CD8-positive, alpha-beta memory T cell (primary cell): ENCODE measurements at regions not wholly inside any gene's neighbourhood (a gene's known extent, or its start where the extent isn't known, plus 50 kb on each side); places are given as distances from the start of the nearest gene placed in this dataset.

Source experiments
- CTCF ChIA-PET: fragments of 350-600 bp; sonication (Branson Sonifier 250); formaldehyde crosslinking; loops from one replicate; lab custom pipeline; 2021; ENCODE audit warnings: antibody characterized with exemption; lab: Charles Lee
- POLR2A ChIA-PET: fragments of 350-600 bp; sonication (Branson Sonifier 250); formaldehyde crosslinking; loops from one replicate; lab custom pipeline; 2021; ENCODE audit warnings: antibody characterized with exemption; lab: Charles Lee
- DNase-seq, 5 donors: peaks; one replicate each; pipeline versions ENCODE4 v3.0.0 to v3.0.0-alpha.2; 2020 to 2022; ENCODE audit warnings: mixed read lengths in 1 of 5
- H3K27ac ChIP-seq: one replicate; pipeline ENCODE4 v1.7.0; 2013; ENCODE audit warnings: low read depth, mild to moderate bottlenecking, low read length, moderate library complexity
- H3K27me3 ChIP-seq: 2 replicates; pipeline ENCODE4 v1.7.0; 2013; ENCODE audit warnings: low read length, mild to moderate bottlenecking; ENCODE audit not compliant: insufficient read depth, poor library complexity, severe bottlenecking
- H3K36me3 ChIP-seq: 2 replicates; pipeline ENCODE4 v1.7.0; 2013; ENCODE audit warnings: mild to moderate bottlenecking, low read length, moderate library complexity; ENCODE audit not compliant: insufficient read depth
- H3K4me1 ChIP-seq: 2 replicates; pipeline ENCODE4 v1.7.0; 2013; ENCODE audit warnings: mild to moderate bottlenecking, low read length, moderate library complexity; ENCODE audit not compliant: insufficient read depth
- H3K4me3 ChIP-seq: 2 replicates; pipeline ENCODE4 v1.7.0; 2013; ENCODE audit warnings: mild to moderate bottlenecking, low read length
- H3K9me3 ChIP-seq: 2 replicates; pipeline ENCODE4 v1.7.0; 2013; ENCODE audit warnings: mild to moderate bottlenecking, low read length
- H3K27ac Mint-ChIP-seq, 8 donors: one replicate each; pipeline ENCODE4 v1.8.0; 2020 to 2021; ENCODE audit warnings: mixed read lengths in 8 of 8, mild to moderate bottlenecking in 6 of 8, inconsistent platforms in 3 of 8, moderate library complexity in 3 of 8
- H3K27me3 Mint-ChIP-seq, 2 donors: one replicate each; pipeline ENCODE4 v1.8.0; 2020 to 2021; ENCODE audit warnings: mixed read lengths in 2 of 2, mild to moderate bottlenecking in 1 of 2, moderate library complexity in 1 of 2
- H3K36me3 Mint-ChIP-seq, 3 donors: one replicate each; pipeline ENCODE4 v1.8.0; 2020 to 2021; ENCODE audit warnings: mixed read lengths in 3 of 3, inconsistent platforms in 1 of 3, mild to moderate bottlenecking in 1 of 3
- H3K4me1 Mint-ChIP-seq, 3 donors: one replicate each; pipeline ENCODE4 v1.8.0; 2020 to 2021; ENCODE audit warnings: mixed read lengths in 3 of 3, inconsistent platforms in 1 of 3, mild to moderate bottlenecking in 1 of 3
- H3K4me3 Mint-ChIP-seq, 7 donors: one replicate each; pipeline ENCODE4 v1.8.0; 2020 to 2021; ENCODE audit warnings: mixed read lengths in 7 of 7, mild to moderate bottlenecking in 6 of 7, moderate library complexity in 4 of 7, inconsistent platforms in 2 of 7
- H3K9me3 Mint-ChIP-seq, 5 donors: one replicate each; pipeline ENCODE4 v1.8.0; 2020 to 2022; ENCODE audit warnings: mixed read lengths in 5 of 5, mild to moderate bottlenecking in 3 of 5, moderate library complexity in 2 of 5, inconsistent platforms in 1 of 5

DNA sequence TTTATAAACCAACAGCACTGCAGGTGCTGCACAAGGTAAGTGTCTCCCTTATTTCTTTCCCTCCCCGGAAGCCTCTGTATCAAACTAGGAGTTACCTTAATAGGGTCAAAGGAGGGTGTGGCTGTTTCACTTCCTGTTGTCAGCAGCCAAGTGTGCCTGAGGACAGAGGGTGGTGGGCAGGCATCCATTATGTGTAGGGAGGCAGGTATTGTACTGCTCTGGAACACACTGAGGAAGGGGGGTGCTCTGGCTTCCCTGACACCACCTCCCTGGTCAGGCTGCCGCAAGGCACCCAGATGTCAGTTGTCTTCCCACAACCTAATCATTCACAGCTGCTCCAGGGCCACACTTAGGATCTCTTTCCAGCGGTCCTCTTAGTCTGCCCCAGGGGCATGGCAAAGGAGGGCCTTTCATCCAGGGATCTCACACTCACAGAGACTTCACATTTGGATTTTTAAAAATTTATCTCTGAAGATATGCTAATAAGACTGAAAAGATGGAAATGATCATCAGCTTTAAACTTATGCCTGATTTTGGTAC lies 132.0 kb upstream of the ARHGAP5 start:
- H3K36me3 ChIP-seq, result no peaks in the 10 kb centered on the region
- no peaks in the 10 kb centered on the region for H3K9me3 ChIP-seq
- Mint-ChIP-seq H3K9me3 (no peaks in the 10 kb centered on the region), H3K36me3 (no peaks in the 10 kb centered on the region), H3K4me3 (peak overlapping the region in 6 of 7 donors; percentile 23 to 70 (median 47)), H3K27me3 (no peaks in the 10 kb centered on the region), H3K27ac (peak overlapping the region; percentile 19 to 79 (median 66)), H3K4me1 (peaks cover 16 to 41% (median 38%) of the 10 kb centered on the region in 3 donors)
- ChIA-PET CTCF (interaction anchor here (2.1 kb wide), 1 partner anchor 18 kb away, joined by 5 read pairs; no protein-coding TSS in a partner anchor), POLR2A (no interaction called here)
- peak in 1 of 5 donors; percentile 13 for DNase-seq
- H3K4me1 ChIP-seq, result peaks cover 25% of the 10 kb centered on the region
- no peak overlapping the region for H3K27ac ChIP-seq
- H3K27me3 ChIP-seq, result no peaks in the 10 kb centered on the region
- peak overlapping the region; percentile 9 for H3K4me3 ChIP-seq

- Mint-ChIP-seq H3K9me3 (no peaks in the 10 kb centered on the region), H3K4me3 (no peak overlapping the region), H3K27ac (peak overlapping the region in 3 of 8 donors; percentile 48 to 77 (median 72)), H3K4me1 (peaks cover 16 to 41% (median 38%) of the 10 kb centered on the region in 3 donors), H3K27me3 (no peaks in the 10 kb centered on the region), H3K36me3 (no peaks in the 10 kb centered on the region)
- Histone ChIP-seq H3K9me3 (no peaks in the 10 kb centered on the region), H3K4me3 (no peak overlapping the region), H3K27me3 (no peaks in the 10 kb centered on the region), H3K27ac (no peak overlapping the region), H3K36me3 (no peaks in the 10 kb centered on the region), H3K4me1 (peaks cover 25% of the 10 kb centered on the region)
- ChIA-PET POLR2A (no interaction called here), CTCF (interaction anchor here (2.1 kb wide), 1 partner anchor 19 kb away, joined by 5 read pairs; no protein-coding TSS in a partner anchor)
- DNase-seq, result no peak
Observed at GRCh38 chr14:31945701-31946100, 131.4 kb upstream of the ARHGAP5 start.

DNA sequence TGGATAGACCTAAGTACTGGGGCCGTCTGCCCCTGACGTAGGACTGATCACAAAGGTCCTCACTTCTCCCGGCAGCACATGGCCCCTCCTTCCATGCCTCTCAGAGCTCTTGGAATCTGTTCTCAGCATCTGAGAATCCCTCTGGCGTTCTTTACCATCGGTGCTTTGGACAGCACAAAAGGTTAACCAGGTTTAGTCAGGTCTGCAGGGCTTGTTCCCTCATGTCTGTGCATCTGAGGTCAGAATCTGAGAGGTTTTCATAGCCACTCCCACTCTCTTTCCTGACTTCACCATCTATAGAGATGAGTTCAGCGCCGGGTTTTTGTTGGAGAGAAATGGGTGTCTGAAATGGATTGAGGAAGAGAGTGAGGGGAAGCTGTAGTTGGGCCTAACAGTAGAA lies 130.0 kb upstream of the ARHGAP5 start:
- peaks cover 16 to 41% (median 38%) of the 10 kb centered on the region in 3 donors for H3K4me1 Mint-ChIP-seq
- no peaks in the 10 kb centered on the region for H3K9me3 ChIP-seq
- CTCF ChIA-PET, result interaction anchor here (2.1 kb wide), 1 partner anchor 20 kb away, joined by 5 read pairs; no protein-coding TSS in a partner anchor
- H3K27ac ChIP-seq, result no peak overlapping the region
- no peak for DNase-seq
- H3K4me3 Mint-ChIP-seq, result no peak overlapping the region
- POLR2A ChIA-PET, result no interaction called here
- H3K9me3 Mint-ChIP-seq, result no peaks in the 10 kb centered on the region
- peak overlapping the region in 4 of 8 donors; percentile 11 to 64 (median 26) for H3K27ac Mint-ChIP-seq
- H3K27me3 Mint-ChIP-seq, result peaks cover 0 to 7% of the 10 kb centered on the region in 2 donors
- no peaks in the 10 kb centered on the region for H3K36me3 Mint-ChIP-seq
- peaks cover 25% of the 10 kb centered on the region for H3K4me1 ChIP-seq
- H3K4me3 ChIP-seq, result no peak overlapping the region
- no peaks in the 10 kb centered on the region for H3K27me3 ChIP-seq
- no peaks in the 10 kb centered on the region for H3K36me3 ChIP-seq

DNA sequence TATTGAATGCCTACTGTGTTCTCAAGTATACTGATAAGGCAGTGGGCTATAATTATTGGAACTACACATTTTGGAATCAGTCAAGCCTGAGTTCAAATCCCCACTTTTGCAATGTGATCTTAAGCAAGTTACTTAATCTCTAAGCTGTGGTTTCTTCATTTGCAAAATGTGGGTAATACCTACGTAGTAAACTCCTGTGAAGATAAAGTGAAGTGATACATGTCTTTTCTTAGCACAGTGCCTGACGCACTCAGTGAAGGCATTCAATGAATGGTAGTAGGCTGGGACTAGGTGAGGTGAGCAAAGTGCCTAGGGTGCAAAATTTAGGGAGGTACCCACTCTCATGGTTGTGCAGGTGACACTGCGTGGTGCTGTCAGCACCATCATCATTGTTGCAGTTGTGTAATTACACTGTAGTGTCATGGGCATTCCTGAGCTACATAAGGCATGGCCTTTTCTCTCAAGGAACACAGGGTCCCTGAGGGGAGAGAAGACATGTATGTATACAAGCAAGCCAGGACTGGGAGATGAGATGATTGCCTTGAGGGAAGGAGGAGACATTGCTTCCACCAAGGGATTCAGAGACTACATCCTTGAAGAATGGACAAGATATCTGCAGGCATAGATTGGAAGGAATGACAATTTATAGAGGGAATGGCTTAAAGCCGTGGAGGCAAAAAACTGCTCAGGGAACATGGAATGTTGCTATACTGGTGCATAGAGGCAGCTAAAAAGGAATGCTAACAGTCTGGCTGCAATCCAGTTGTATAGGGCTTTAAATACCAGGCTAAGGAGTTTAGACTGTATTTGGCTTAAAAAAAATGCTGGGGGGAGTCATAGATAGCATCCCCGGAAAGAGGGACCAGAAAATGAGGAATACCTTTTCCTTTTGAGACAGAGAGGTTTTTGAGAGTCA lies 129.2 kb upstream of the ARHGAP5 start:
- H3K4me3 ChIP-seq, result no peak overlapping the region
- H3K36me3 ChIP-seq, result no peaks in the 10 kb centered on the region
- Mint-ChIP-seq H3K27ac (peak overlapping the region in 3 of 8 donors; percentile 55 to 64 (median 61)), H3K27me3 (peaks cover 0 to 7% of the 10 kb centered on the region in 2 donors), H3K4me3 (no peak overlapping the region), H3K9me3 (no peaks in the 10 kb centered on the region), H3K4me1 (peaks cover 16 to 41% (median 38%) of the 10 kb centered on the region in 3 donors), H3K36me3 (no peaks in the 10 kb centered on the region)
- H3K27me3 ChIP-seq, result no peaks in the 10 kb centered on the region
- POLR2A ChIA-PET, result no interaction called here
- H3K27ac ChIP-seq, result no peak overlapping the region
- no peaks in the 10 kb centered on the region for H3K9me3 ChIP-seq
- CTCF ChIA-PET, result no interaction called here
- no peak for DNase-seq
- H3K4me1 ChIP-seq, result peaks cover 25% of the 10 kb centered on the region

DNA sequence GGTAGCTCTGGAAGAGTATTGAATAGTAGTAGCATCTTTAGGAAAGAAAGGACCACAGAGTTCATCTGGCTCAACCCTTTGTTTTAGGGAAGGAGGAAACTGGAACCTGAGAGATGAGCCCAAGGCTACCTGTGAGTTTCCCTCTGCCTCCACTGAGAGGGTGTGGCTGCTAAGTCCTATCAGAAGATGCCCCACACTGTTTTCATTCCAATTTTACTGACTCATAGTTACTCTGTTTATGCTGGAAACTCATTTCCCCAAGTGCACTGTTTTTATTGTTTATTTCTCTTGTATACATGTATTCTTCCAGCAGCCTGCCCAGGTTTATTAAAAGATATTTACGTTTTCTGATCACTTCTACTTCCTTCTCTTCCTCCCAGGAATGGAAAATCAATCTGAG lies 127.4 kb upstream of the ARHGAP5 start:
- POLR2A ChIA-PET, result no interaction called here

DNA sequence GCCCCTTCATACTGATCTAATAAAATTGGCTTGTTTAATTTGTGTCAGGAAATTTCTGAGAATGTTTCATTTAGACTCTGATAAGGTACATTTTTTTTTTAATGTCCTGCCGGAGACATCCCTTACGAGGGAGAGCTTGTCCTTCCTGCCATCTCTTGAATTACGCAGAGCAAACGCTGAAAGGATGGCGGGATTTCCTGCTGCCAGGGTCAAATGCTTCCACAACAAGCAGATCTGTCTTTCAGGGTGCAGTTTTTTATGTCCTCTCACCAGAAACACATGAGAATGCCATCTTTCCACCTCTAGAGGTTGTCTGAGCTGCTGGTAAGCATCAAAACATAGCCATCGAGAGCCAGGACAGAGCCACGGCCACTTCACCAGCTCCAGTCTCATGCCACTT lies 126.8 kb upstream of the ARHGAP5 start:
- H3K4me1 ChIP-seq, result peaks cover 8% of the 10 kb centered on the region
- no peaks in the 10 kb centered on the region for H3K27me3 ChIP-seq
- no peaks in the 10 kb centered on the region for H3K36me3 Mint-ChIP-seq
- H3K9me3 Mint-ChIP-seq, result no peaks in the 10 kb centered on the region
- no peaks in the 10 kb centered on the region for H3K36me3 ChIP-seq
- ChIA-PET CTCF (interaction anchor here (1.3 kb wide), 1 partner anchor 24 kb away, joined by 4 read pairs; no protein-coding TSS in a partner anchor), POLR2A (no interaction called here)
- H3K4me3 Mint-ChIP-seq, result no peak overlapping the region
- H3K9me3 ChIP-seq, result no peaks in the 10 kb centered on the region
- H3K27ac Mint-ChIP-seq, result no peak overlapping the region
- H3K4me1 Mint-ChIP-seq, result peaks cover 2 to 25% (median 23%) of the 10 kb centered on the region in 3 donors
- no peak overlapping the region for H3K27ac ChIP-seq
- no peak for DNase-seq
- peaks cover 0 to 11% of the 10 kb centered on the region in 2 donors for H3K27me3 Mint-ChIP-seq
- H3K4me3 ChIP-seq, result no peak overlapping the region

More for the DNA sequence above, 127.4 kb upstream of the ARHGAP5 start:
- no peaks in the 10 kb centered on the region for H3K9me3 ChIP-seq
- no peak overlapping the region for H3K4me3 ChIP-seq
- H3K36me3 Mint-ChIP-seq, result no peaks in the 10 kb centered on the region
- H3K4me1 ChIP-seq, result peaks cover 14% of the 10 kb centered on the region
- peaks cover 0 to 11% of the 10 kb centered on the region in 2 donors for H3K27me3 Mint-ChIP-seq
- H3K27me3 ChIP-seq, result no peaks in the 10 kb centered on the region
- CTCF ChIA-PET, result interaction anchor here (1.3 kb wide), 1 partner anchor 23 kb away, joined by 4 read pairs; no protein-coding TSS in a partner anchor
- H3K27ac Mint-ChIP-seq, result no peak overlapping the region
- no peak for DNase-seq
- peaks cover 8 to 31% (median 29%) of the 10 kb centered on the region in 3 donors for H3K4me1 Mint-ChIP-seq
- no peak overlapping the region for H3K27ac ChIP-seq
- no peaks in the 10 kb centered on the region for H3K9me3 Mint-ChIP-seq
- no peaks in the 10 kb centered on the region for H3K36me3 ChIP-seq
- no peak overlapping the region for H3K4me3 Mint-ChIP-seq

DNA sequence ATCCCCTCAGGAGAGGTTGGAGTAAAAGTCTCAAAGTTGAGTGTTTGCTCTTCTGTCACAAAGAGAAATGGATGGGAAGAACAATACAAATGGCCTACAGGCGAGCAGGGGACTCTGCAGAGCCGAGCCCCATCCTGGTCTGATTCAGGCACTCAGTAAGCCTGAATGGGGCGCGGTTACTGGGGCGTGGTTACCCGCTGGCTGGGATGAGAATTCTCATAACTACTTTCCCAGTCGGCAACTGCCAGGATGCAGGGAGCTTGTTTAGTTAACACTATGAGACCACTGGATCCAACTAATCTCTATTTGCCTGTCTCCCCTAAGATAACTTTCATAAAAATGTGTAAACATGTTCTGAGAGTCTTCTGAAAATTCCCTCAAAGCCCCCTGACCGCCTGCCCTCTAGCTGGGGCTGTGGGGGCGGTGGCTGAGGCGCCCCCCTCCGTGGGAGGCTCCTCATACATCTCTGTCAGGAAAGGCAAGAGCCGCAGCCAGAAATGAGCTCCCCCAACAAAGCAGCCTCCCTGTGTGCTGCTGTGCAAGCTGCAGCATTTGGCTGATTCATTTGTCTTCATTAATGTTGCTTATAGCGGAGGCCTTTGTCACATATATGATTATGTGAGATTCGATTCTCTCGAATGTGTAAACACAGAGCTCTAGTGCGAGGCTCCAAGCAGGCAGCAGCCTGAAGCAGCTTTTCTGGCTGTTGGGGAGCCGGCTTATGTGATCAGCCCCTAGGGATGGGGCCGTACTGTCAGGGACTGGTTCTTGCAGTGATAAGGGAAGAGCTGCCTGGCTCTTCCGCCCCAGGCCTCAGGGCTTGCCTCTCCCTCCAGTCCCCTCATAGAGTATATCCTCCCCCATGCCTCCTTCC lies 126.1 kb upstream of the ARHGAP5 start:
- no peaks in the 10 kb centered on the region for H3K36me3 ChIP-seq
- no peak overlapping the region for H3K27ac ChIP-seq
- Mint-ChIP-seq H3K36me3 (no peaks in the 10 kb centered on the region), H3K27me3 (peaks cover 0 to 11% of the 10 kb centered on the region in 2 donors), H3K9me3 (no peaks in the 10 kb centered on the region), H3K4me3 (no peak overlapping the region), H3K27ac (peak overlapping the region in 1 of 8 donors; percentile 48), H3K4me1 (peaks cover under 1 to 19% (median 18%) of the 10 kb centered on the region in 3 donors)
- peaks cover 2% of the 10 kb centered on the region for H3K4me1 ChIP-seq
- no peak overlapping the region for H3K4me3 ChIP-seq
- CTCF ChIA-PET, result no interaction called here
- no peaks in the 10 kb centered on the region for H3K9me3 ChIP-seq
- DNase-seq, result no peak
- POLR2A ChIA-PET, result no interaction called here
- H3K27me3 ChIP-seq, result no peaks in the 10 kb centered on the region
